ENCODE measurements at regions not wholly inside any gene's neighbourhood (a gene's known extent, or its start where the extent isn't known, plus 50 kb on each side); places are given as distances from the start of the nearest gene placed in this dataset.

- TF ChIP-seq CTCF (conservative IDR thresholded peaks at IDR 0.05 in 1 of 2, IDR thresholded peaks at IDR 0.05 in 1 of 2; ENCODE audit: extremely low read depth in 1 of 2, insufficient read depth in 1 of 2, low read depth in 1 of 2, low read length in 2 of 2): no peak
- no peak for TF ChIP-seq EZH2 (IDR thresholded peaks at IDR 0.05; ENCODE audit: borderline replicate concordance, low read length)
Observed at GRCh38 chrX:148084611-148085010, 103.5 kb downstream of the FMR1NB start.
